LNCAP (cell line): ENCODE measurements at regions not wholly inside any gene's neighbourhood (a gene's known extent, or its start where the extent isn't known, plus 50 kb on each side); places are given as distances from the start of the nearest gene placed in this dataset.

ENCODE experiments used
- CTCF ChIP-seq: fragments of 450-650 bp; IDR thresholded peaks from 2 replicates; pipeline ENCODE4 v1.5.1; 2017; ENCODE audit warnings: mild to moderate bottlenecking

- TF ChIP-seq CTCF, result no peak
These were observed 173.2 kb downstream of the BEND2 start for GRCh38 chrX:18047491-18047890.

- no peak for TF ChIP-seq CTCF
These were observed 175.2 kb downstream of the BEND2 start for GRCh38 chrX:18045436-18045835.

- no peak for TF ChIP-seq CTCF
These were observed 177.9 kb downstream of the BEND2 start for GRCh38 chrX:18042776-18043175.

- TF ChIP-seq CTCF, result no peak
These were observed 179.0 kb downstream of the BEND2 start for GRCh38 chrX:18041656-18042055.

- TF ChIP-seq CTCF, result no peak
These were observed 177.9 kb upstream of the RAI2 start for GRCh38 chrX:18039023-18039422.

- no peak for TF ChIP-seq CTCF
These were observed 175.3 kb upstream of the RAI2 start for GRCh38 chrX:18036394-18036793.

GRCh38 chrX:18034945-18035344 is 173.8 kb upstream of the RAI2 start:
- TF ChIP-seq CTCF, result no peak

- TF ChIP-seq CTCF, result no peak
These were observed 173.4 kb upstream of the RAI2 start for GRCh38 chrX:18034504-18034903.
